HEK293 (cell line): ENCODE measurements at regions not wholly inside any gene's neighbourhood (a gene's known extent, or its start where the extent isn't known, plus 50 kb on each side); places are given as distances from the start of the nearest gene placed in this dataset.

ENCODE experiments used
- CTCF ChIA-PET: fragments of 350-600 bp; formaldehyde crosslinking; extraction: SDS; loops from one replicate; lab custom pipeline; 2021; ENCODE audit warnings: antibody characterized with exemption; lab: Yijun Ruan, JAX
- POLR2A ChIA-PET: fragments of 300-600 bp; formaldehyde crosslinking; extraction: SDS; loops from one replicate; lab custom pipeline; 2020; ENCODE audit warnings: antibody characterized with exemption, inconsistent platforms; lab: Yijun Ruan, JAX
- H3K27ac ChIP-seq: fragments of 200-500 bp; sonication (Bioruptor generic); 2 replicates; pipeline ENCODE4 v1.5.1; 2014; ENCODE audit warnings: low read depth, low read length, control low read depth, inconsistent platforms; ENCODE audit errors: extremely low read depth
- H3K36me3 ChIP-seq, 2 experiments: fragments of 200-500 bp in 1 of 2; sonication (Bioruptor generic) in 1 of 2; 1 replicate in 1 of 2; 2 replicates in 1 of 2; pipeline ENCODE4 v1.5.1; 2014 to 2017; ENCODE audit warnings: inconsistent platforms in 2 of 2, low read length in 2 of 2; ENCODE audit not compliant: control insufficient read depth in 2 of 2, insufficient read depth in 1 of 2
- H3K4me1 ChIP-seq: fragments of 200-500 bp; sonication (Bioruptor generic); 2 replicates; pipeline ENCODE4 v1.5.1; 2014; ENCODE audit warnings: mild to moderate bottlenecking, low read length, inconsistent platforms; ENCODE audit not compliant: control insufficient read depth, insufficient read depth
- H3K4me3 ChIP-seq: 2 replicates; pipeline ENCODE4 v1.5.1; 2011; ENCODE audit warnings: low read depth, mild to moderate bottlenecking, control low read depth, low read length, moderate library complexity
- H3K9me3 ChIP-seq: fragments of 200-500 bp; sonication (Bioruptor generic); 2 replicates; pipeline ENCODE4 v1.5.1; 2014; ENCODE audit warnings: low read depth, low read length, inconsistent platforms; ENCODE audit not compliant: control insufficient read depth, insufficient read depth
- KLF9 ChIP-seq: fragments of 450-650 bp; formaldehyde crosslinking; IDR thresholded peaks from 2 replicates; pipeline ENCODE4 v1.5.1; 2016; ENCODE audit warnings: missing biosample characterization, missing genetic modification characterization, low read depth
- SP2 ChIP-seq: fragments of 450-650 bp; formaldehyde crosslinking; IDR thresholded peaks from 2 replicates; pipeline ENCODE4 v1.5.1; 2016; ENCODE audit warnings: missing biosample characterization, missing genetic modification characterization
- ZBTB21 ChIP-seq: fragments of 450-650 bp; formaldehyde crosslinking; IDR thresholded peaks from 2 replicates; pipeline ENCODE4 v1.5.1; 2017; ENCODE audit warnings: missing biosample characterization, missing genetic modification characterization
- ZNF10 ChIP-seq: fragments of 450-650 bp; formaldehyde crosslinking; IDR thresholded peaks from 2 replicates; pipeline ENCODE4 v1.5.1; 2017; ENCODE audit warnings: missing biosample characterization, missing genetic modification characterization
- ZNF140 ChIP-seq: fragments of 450-650 bp; formaldehyde crosslinking; IDR thresholded peaks from 2 replicates; pipeline ENCODE4 v1.5.1; 2016; ENCODE audit warnings: missing biosample characterization, missing genetic modification characterization
- ZNF146 ChIP-seq: fragments of 450-650 bp; formaldehyde crosslinking; IDR thresholded peaks from 2 replicates; pipeline ENCODE4 v1.5.1; 2016; ENCODE audit warnings: missing biosample characterization, missing genetic modification characterization
- ZNF24 ChIP-seq: fragments of 450-650 bp; formaldehyde crosslinking; IDR thresholded peaks from 2 replicates; pipeline ENCODE4 v1.5.1; 2016; ENCODE audit warnings: missing biosample characterization, missing genetic modification characterization
- ZNF292 ChIP-seq: fragments of 450-650 bp; formaldehyde crosslinking; IDR thresholded peaks from 2 replicates; pipeline ENCODE4 v1.5.1; 2016; ENCODE audit warnings: low read depth, missing biosample characterization, missing genetic modification characterization, borderline replicate concordance
- ZNF324 ChIP-seq: fragments of 450-650 bp; formaldehyde crosslinking; IDR thresholded peaks from 2 replicates; pipeline ENCODE4 v1.5.1; 2016; ENCODE audit warnings: missing biosample characterization, missing genetic modification characterization
- ZNF350 ChIP-seq: fragments of 450-650 bp; formaldehyde crosslinking; IDR thresholded peaks from 2 replicates; pipeline ENCODE4 v1.5.0; 2017; ENCODE audit warnings: missing biosample characterization, mild to moderate bottlenecking, missing genetic modification characterization
- ZNF426 ChIP-seq: fragments of 450-650 bp; formaldehyde crosslinking; IDR thresholded peaks from 2 replicates; pipeline ENCODE4 v1.5.1; 2017; ENCODE audit warnings: missing biosample characterization, missing genetic modification characterization, mild to moderate bottlenecking, inconsistent platforms, moderate library complexity
- ZNF561 ChIP-seq: fragments of 450-650 bp; IDR thresholded peaks from 2 replicates; pipeline ENCODE4 v1.5.1; 2018; ENCODE audit warnings: missing biosample characterization, missing genetic modification characterization, borderline replicate concordance
- ZNF654 ChIP-seq: fragments of 450-650 bp; formaldehyde crosslinking; IDR thresholded peaks from 2 replicates; pipeline ENCODE4 v1.5.1; 2016; ENCODE audit warnings: low read depth, missing biosample characterization, missing genetic modification characterization
- ZNF658 ChIP-seq: fragments of 450-650 bp; formaldehyde crosslinking; IDR thresholded peaks from 2 replicates; pipeline ENCODE4; 2016; ENCODE audit warnings: missing biosample characterization, missing genetic modification characterization
- ZNF747 ChIP-seq: fragments of 450-650 bp; formaldehyde crosslinking; IDR thresholded peaks from 2 replicates; pipeline ENCODE4 v1.5.1; 2016; ENCODE audit warnings: missing biosample characterization, missing genetic modification characterization
- ZNF785 ChIP-seq: fragments of 450-650 bp; formaldehyde crosslinking; IDR thresholded peaks from 2 replicates; pipeline ENCODE4 v1.5.1; 2016; ENCODE audit warnings: missing biosample characterization, missing genetic modification characterization
- TF ChIP-seq, protein P1 (sequence below): sonication (generic); formaldehyde crosslinking; IDR thresholded peaks from 2 replicates; pipeline ENCODE4 v1.8.1; 2022; ENCODE audit warnings: mild to moderate bottlenecking, moderate library complexity, missing genetic modification reagents
- TF ChIP-seq, protein P2 (sequence below): IDR thresholded peaks from 2 replicates; pipeline ENCODE4 v1.6.1; 2011; ENCODE audit warnings: mild to moderate bottlenecking, low read depth, low read length, borderline replicate concordance
- TF ChIP-seq, protein P3 (sequence below): fragments of 450-650 bp; formaldehyde crosslinking; IDR thresholded peaks from 2 replicates; pipeline ENCODE4 v1.5.1; 2016; ENCODE audit warnings: missing biosample characterization, missing genetic modification characterization
- TF ChIP-seq, protein P4 (sequence below): fragments of 450-650 bp; formaldehyde crosslinking; IDR thresholded peaks from 2 replicates; pipeline ENCODE4 v1.5.1; 2017; ENCODE audit warnings: missing biosample characterization, missing genetic modification characterization

DNA sequence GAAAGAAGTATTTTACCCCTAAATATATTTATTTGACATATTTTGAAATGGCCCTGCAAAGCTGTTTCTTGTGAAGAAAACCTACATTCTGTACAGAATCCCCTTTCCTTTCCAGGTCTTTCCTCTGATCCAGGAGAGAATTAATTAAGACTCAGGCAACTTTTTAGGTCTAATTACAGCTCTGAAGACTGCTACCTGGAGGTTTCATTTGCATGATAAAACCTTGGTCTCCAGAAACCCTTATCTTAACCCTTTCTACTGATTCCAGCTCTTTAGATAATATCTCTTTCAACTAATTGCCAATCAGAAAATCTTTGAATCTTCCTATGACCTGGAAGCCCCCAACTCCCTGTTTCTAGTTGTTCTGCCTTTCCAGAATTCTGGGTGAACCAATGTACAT lies 224.0 kb downstream of the FAM47A start:
- Histone ChIP-seq H3K36me3 (no peaks in the 10 kb centered on the region), H3K9me3 (no peaks in the 10 kb centered on the region; the same call in 1 of the 2 replicates)
- CTCF ChIA-PET: no interaction called here
- TF ChIP-seq ZNF292 (tag by site-specific recombination) (no peak), ZNF561 (no peak), ZNF146 (no peak), ZNF654 (tag by site-specific recombination) (no peak)
- TF ChIP-seq, protein P1, sequence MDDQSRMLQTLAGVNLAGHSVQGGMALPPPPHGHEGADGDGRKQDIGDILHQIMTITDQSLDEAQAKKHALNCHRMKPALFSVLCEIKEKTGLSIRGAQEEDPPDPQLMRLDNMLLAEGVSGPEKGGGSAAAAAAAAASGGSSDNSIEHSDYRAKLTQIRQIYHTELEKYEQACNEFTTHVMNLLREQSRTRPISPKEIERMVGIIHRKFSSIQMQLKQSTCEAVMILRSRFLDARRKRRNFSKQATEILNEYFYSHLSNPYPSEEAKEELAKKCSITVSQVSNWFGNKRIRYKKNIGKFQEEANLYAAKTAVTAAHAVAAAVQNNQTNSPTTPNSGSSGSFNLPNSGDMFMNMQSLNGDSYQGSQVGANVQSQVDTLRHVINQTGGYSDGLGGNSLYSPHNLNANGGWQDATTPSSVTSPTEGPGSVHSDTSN (CRISPR knock-in tag): no peak
- TF ChIP-seq, all 188 proteins: peak for 0
- no peak overlapping the region for H3K27ac ChIP-seq
- POLR2A ChIA-PET: no interaction called here
- H3K4me1 ChIP-seq: no peaks in the 10 kb centered on the region
- H3K4me3 ChIP-seq: no peak overlapping the region

DNA sequence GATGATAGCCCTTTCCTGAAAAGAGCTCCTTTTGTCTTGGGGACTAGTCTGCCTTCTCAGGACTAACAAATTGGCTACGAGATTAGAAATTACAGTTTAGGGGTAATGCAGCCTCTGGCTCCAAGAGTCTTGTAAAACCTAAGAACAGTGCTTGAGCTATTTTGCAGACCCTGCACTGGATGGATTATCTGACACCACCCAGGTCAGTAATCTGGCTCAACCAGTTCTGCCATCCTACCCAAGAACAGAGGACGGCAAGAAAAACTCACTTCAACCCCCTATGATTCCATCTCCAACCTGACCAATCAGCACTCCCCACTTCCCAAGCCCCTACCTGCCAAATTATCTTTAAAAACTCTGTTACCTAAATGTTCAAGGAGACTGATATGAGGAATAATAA lies 225.1 kb downstream of the FAM47A start:
- Histone ChIP-seq H3K9me3 (no peaks in the 10 kb centered on the region; the same call in 1 of the 2 replicates), H3K4me3 (no peak overlapping the region), H3K4me1 (no peaks in the 10 kb centered on the region), H3K36me3 (no peaks in the 10 kb centered on the region)
- POLR2A ChIA-PET: no interaction called here
- no peak for TF ChIP-seq ZNF10 (tag by site-specific recombination)
- TF ChIP-seq, protein P2, sequence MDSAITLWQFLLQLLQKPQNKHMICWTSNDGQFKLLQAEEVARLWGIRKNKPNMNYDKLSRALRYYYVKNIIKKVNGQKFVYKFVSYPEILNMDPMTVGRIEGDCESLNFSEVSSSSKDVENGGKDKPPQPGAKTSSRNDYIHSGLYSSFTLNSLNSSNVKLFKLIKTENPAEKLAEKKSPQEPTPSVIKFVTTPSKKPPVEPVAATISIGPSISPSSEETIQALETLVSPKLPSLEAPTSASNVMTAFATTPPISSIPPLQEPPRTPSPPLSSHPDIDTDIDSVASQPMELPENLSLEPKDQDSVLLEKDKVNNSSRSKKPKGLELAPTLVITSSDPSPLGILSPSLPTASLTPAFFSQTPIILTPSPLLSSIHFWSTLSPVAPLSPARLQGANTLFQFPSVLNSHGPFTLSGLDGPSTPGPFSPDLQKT: no peak
- TF ChIP-seq SP2 (tag by site-specific recombination): no peak
- TF ChIP-seq ZNF426: no peak
- TF ChIP-seq ZNF747 (tag by site-specific recombination): no peak
- TF ChIP-seq ZNF24 (tag by site-specific recombination): no peak
- TF ChIP-seq, protein P3, sequence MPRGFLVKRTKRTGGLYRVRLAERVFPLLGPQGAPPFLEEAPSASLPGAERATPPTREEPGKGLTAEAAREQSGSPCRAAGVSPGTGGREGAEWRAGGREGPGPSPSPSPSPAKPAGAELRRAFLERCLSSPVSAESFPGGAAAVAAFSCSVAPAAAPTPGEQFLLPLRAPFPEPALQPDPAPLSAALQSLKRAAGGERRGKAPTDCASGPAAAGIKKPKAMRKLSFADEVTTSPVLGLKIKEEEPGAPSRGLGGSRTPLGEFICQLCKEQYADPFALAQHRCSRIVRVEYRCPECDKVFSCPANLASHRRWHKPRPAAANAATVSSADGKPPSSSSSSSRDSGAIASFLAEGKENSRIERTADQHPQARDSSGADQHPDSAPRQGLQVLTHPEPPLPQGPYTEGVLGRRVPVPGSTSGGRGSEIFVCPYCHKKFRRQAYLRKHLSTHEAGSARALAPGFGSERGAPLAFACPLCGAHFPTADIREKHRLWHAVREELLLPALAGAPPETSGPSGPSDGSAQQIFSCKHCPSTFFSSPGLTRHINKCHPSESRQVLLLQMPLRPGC: no peak
- no peak for TF ChIP-seq KLF9 (tag by site-specific recombination)
- TF ChIP-seq ZNF658: no peak
- TF ChIP-seq, protein P4, sequence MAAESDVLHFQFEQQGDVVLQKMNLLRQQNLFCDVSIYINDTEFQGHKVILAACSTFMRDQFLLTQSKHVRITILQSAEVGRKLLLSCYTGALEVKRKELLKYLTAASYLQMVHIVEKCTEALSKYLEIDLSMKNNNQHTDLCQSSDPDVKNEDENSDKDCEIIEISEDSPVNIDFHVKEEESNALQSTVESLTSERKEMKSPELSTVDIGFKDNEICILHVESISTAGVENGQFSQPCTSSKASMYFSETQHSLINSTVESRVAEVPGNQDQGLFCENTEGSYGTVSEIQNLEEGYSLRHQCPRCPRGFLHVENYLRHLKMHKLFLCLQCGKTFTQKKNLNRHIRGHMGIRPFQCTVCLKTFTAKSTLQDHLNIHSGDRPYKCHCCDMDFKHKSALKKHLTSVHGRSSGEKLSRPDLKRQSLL (tag by site-specific recombination): no peak
- no peak for TF ChIP-seq ZNF350 (tag by site-specific recombination)
- TF ChIP-seq ZNF324 (tag by site-specific recombination): no peak
- TF ChIP-seq ZNF785 (tag by site-specific recombination): no peak
- TF ChIP-seq ZNF140 (tag by site-specific recombination): no peak
- TF ChIP-seq ZBTB21 (tag by site-specific recombination): no peak
- TF ChIP-seq, all 188 proteins: peak for 0
- no peak overlapping the region for H3K27ac ChIP-seq
- CTCF ChIA-PET: no interaction called here
